GM19351 (cell line): ENCODE measurements at regions not wholly inside any gene's neighbourhood (a gene's known extent, or its start where the extent isn't known, plus 50 kb on each side); places are given as distances from the start of the nearest gene placed in this dataset.
"Not testable (repeated sequence)": the region's sequence is repeated elsewhere in the genome, so short reads cannot be mapped to it uniquely, and the experiment has no call there.

Experiments
- ATAC-seq: cut with Tn5 transposase; IDR thresholded peaks from one replicate; pipeline ENCODE4 v1.9.1; 2021; ENCODE audit warnings: mild to moderate bottlenecking, moderate library complexity; ENCODE audit not compliant: unreplicated experiment

DNA sequence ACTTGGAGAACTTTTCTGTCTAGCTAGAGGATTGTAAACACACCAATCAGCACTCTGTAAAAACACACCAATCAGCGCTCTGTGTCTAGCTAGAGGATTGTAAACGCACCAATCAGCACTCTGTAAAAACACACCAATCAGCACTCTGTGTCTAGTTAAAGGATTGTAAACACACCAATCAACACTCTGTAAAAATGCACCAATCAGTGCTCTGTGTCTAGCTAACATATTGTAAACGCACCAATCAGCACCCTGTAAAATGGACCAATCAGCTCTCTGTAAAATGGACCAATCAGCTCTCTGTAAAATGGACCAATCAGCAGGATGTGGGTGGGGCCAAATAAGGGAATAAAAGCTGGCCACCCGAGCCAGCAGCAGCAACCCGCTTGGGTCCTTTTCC is 91.1 kb upstream of the KRAS start:
- not testable (repeated sequence) for ATAC-seq

DNA sequence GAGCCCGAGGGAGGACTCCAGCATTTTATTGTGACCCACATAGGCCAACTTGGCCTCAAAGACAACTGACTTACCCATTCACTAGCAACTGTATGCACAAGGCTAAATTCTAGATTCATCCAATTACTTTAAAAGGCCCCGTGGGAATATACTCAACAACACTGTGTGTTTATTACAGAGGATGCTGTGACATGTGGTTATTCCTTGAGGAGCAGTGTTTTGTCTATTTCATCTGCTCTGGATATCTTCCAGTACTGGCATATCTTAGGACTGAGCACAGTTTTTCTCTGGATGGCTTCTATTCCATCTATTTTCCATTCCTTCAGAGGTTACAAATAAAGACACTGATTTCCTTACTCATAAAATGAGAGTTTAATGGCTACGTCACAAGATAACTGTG is 87.2 kb upstream of the KRAS start:
- ATAC-seq, result no peak

DNA sequence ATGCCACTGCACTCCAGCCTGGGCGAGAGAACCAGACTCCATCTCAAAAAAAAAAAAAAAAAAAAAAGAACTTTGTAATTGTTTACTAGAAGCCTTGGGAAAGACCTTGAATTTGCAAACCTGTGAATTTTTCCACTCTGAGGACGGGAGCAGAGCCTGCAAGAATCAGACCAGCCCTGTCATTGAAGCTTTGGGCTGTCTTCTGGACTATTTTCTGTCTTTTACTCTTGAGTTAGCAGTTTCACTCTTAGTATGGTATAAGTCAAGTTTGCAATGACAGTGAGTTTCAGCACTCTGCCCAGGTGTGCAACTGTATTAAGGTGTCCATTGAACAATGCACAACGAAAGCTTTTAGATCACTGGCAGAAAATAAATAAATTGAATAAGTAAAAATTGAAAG is 81.4 kb upstream of the KRAS start:
- peak; percentile 89 for ATAC-seq

DNA sequence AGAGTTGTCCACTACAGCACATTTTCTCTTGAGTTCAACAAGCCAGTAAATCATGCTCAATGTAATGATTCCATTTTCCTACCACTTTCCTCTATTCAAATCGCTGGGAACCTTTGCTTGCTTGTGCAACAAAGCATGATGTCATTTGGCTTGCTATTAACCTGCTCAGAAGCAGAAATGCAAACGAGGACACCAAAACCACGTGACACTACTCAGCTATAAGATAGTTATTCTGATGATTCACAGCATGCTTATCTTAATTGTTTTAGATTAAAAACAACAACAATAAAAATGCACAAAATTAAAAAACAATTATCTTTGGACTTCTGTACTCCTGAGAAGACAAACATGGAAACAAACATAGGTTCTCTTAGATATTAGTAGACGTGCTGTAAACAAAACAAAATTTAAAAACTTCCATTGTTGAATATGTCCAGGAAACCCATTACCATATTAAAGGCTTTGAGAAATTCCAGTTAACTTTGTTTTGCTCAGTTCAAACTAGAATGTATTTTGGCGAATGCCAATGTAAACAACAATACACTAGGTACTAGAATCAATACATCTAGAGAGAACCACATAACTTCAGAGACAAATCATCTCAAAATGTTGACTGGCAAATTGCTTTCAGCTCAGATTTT is 77.5 kb upstream of the KRAS start:
- no peak for ATAC-seq

DNA sequence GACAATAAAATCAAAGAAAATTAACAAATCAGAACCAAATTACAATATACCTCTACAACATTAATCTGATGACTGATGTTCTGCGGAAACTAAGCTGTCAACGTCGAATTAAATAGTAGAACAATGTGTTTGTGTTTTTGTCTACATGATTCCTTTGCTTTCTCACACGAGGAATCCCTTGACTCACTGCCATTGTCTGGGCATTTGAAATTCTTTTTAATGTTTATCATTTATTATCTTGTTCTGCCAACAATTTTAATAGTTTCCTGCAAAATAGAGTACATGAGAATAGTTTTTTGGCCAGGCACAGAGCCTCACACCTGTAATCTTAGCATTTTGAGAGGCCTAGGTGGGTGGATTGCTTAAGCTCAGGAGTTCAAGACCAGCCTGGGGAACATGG is 76.6 kb upstream of the KRAS start:
- no peak for ATAC-seq

DNA sequence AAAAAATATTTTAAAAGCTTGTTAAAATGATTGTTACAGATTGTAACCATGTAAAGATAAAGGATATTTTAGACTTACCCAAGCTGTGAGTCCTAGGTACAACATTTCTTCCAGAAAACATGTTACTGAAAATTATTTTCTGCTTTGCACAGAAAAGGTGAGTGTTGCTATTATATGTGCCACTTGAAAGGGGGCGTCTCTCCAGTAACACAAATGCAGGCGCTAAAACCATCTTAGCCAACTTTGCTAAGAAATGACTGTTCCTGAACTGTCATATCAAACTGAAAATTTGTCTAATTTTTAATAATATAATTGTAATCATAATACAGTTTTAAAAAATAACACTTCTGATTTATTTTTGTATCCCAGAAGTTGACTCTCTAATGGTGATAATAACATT is 75.6 kb upstream of the KRAS start:
- ATAC-seq, result no peak

DNA sequence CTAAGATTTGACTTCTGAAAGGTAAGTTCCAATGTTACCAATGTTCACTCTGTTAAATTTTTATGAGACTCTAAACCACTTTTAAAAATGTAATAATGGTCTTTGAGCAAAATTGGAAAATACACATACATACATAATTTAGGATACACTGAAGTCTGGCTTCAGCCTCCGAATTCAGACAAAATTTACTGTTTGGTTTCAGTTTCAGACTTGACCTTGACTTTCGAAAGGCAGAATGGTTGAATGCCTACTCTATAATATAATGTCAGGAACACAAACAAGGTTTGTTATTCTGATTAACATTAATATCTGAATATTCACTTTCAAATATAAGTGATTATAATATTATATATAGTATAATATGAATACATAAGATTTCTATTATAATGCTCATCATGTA is 74.1 kb upstream of the KRAS start:
- ATAC-seq, result no peak

DNA sequence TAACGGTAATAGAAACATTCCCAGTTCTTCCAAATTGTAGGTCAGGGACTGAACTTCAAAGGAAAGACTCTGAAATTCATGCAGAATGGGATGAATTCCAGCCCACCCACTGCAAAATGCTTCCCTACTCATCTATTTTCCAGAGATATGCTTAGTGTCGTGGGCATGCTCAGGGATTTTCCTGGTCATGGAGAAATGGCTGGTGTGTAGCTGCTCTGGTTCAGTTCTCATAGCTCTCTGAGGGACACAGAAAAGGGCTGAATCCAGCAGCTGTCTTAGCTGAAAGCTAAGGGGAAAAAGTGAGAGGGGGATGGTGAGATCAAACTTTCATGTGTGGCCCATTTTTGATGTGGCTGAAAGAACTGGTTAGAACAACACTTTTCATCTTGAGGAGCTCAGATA is 72.9 kb upstream of the KRAS start:
- no peak for ATAC-seq

DNA sequence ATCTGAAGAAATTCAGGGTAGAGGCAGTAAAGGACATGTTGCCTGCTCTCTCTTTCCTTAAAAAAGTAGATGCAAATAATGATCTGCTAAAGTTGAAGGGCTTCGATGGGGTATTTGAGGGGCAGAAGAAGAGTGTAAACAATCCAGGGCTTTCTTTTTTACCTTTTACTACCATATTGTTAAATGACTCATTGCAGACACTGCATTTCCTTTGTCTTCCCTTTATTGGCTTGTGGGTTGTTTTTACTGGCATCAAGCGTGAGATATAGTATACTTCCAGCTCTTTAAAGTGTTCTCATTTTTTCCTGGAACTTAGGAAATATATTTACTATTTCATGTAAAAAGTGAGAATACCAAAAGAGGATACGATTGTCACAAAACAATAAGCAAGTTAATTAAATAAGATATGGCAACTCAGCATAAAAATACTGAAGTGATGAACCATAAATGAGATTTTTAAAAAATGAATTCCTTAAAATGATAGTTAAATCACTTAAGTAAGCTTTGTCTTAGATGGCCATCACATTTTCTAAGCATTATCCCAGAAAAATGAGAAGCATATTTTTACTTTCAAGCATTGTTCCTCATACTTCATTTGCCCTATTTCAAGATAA is 72.3 kb upstream of the KRAS start:
- no peak for ATAC-seq

DNA sequence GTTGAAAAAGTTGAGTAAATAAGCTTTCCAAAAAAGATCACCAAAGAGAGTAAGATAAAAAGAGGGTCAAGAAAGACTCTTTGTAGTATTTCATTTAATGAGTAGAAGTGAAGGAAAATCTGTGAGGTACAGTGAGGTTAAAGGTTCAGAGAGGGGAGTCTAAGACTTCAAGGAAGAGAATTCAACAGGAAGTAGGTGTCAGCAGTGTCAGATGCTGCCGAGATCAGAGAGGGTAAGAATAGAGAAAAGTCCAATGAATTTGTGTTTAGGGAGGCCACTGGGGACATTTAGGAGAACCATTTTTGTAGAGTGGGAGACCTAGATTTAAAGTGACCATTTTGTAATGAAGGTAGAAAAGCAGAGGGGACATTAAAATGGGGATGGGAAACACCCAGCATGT is 71.6 kb upstream of the KRAS start:
- ATAC-seq, result no peak

DNA sequence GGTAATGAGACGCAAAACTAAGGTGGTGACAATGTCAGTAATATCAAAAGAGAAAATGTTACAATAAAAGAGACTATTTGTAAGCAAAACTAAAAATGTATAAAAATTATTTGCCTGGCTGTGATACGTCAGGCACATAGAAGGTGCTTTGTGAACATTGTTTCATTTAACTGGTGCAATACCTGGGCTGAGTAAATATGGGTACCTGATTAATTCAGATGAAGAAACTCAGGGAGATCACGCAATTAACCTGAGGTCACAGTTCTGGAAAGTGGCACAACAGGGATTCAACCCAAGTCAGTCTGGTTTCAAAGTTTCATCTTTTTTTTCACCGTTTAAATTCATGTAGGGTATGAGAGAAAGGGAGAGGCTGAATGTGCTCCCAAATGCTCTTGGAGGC is 71.0 kb upstream of the KRAS start:
- no peak for ATAC-seq

DNA sequence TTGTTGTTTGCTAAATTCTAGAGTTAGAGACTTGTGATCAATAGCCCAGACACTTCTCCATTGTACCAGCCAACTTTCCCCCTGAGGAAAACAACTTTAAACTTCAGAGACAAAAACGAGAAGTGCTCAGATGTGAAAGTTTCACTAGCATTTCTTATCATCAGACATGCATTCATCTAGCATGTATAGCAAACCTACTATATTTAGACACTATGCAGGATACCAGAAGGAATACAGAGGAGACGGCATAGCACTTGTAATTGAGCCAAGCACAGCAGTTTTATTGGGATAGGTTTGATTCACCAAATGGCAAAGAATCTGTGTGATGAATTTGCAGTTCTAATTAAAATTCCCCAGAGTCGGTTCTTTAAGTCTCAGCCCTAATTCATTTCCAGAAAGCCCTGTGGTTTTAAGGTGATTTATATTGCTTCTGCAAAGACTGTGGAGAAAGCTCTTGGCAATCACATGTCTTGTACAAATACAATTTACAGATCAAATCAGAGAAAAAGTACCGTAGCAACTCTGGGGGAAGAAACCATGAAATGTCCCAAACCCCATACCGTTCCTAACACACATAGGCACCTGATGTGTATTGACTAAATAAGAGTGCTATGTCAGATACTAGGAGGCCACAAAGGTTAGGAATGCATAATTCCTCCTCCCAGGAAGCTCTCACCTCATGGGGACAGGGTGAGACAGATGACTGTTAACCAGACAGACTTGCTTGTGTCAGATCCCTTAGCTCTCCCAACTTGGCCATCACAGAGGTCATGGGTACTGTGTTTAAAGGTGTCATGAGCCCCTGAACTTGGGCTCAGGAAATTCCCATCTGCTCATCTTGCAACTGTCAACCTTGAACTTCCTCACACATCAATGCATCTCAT is 69.6 kb upstream of the KRAS start:
- peak; percentile 73 for ATAC-seq

DNA sequence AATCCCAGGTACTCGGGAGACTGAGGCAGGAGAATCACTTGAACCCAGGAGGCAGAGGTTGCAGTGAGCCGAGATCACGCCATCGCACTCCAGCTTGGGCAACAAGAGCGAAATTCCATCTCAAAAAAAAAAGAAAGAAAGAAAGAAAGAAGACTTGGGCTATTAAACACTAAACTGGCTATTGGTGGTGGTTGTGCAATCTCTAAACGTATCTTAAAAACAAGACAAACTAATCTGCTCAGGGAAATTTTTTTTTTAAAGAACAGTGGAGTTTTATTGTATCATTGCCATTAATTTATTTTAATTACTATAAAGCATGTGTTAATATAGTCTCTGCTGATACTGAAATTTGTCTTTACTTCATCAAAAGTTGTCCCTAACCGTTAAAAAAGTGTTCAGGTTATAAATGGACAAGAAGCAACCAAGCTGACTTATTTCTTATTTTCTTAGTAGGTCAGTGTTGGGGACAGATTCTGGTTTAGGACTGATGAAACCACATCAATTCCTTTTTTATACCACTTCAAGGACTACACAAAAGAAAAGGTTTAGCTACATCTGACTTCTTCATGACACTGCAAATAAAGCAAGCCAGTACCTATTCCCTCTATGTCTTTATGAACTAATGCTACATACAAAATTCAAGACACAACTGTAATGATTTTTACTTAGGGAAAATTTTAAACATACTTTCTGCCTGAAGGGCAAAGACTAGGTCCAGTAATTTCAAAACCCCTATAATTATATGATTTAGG is 68.7 kb upstream of the KRAS start:
- no peak for ATAC-seq

DNA sequence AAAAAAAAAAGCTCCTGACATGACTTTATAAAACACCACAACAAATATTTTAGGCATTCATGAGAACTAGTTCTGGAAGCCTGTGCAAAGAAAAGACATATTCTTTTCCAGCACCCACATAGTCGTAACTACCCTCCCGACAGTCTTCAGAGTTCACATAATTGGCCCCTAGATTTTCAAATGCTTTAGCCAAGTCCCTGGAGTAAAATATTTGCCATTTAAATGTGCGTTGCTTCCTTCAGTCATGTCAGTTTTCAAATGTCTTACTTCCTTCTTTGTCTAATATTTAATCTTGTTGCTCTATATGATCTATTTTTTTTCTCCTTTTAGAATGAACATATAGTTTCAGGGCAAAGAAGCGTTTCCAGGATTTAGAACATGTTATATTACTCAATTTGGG is 66.8 kb upstream of the KRAS start:
- ATAC-seq, result no peak

DNA sequence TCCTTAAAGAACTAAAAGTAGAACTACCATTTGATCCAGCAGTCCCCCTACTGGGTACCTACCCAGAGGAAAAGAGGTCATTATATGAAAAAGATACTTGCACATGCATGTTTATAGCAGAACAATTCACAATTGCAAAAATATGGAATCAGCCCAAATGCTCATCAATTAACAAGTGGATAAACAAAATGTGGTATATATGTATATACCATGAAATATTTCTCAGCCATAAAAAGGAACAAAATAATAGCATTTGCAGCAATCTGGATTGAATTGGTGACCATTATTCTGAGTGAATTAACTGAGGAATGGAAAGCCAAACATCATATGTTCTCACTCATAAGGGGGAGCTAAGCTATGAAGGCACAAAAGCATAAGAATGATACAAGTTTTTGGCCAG is 64.7 kb upstream of the KRAS start:
- no peak for ATAC-seq

DNA sequence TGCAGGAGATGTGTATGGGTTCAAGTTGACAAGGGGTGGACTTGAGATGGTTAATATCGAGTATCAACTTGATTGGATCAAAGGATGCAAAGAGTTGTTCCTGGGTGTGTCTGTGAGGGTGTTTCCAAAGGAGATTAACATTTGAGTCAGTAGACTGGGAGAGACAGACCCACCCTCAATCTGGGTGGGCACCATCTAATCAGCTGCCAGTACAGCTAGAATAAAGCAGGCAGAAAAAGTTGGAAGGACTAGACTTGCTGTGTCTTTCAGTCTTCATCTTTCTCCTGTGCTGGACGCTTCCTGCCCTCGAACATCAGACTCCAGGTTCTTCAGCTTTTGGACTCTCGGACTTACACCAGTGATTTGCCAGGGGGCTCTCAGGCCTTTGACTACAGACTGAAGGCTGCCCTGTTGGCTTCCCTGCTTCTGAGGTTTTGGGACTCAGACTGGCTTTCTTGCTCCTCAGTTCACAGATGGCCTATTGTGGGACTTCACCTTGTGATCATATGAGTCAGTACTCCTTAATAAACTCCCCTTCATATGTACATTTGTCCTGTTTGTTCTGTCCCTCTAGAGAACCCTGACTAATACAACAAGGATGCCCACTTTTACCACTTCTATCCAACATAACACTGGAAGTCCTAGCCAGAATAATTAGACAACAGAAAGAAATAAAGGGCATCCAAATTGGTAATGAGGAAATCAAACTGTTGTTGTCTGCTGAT is 62.7 kb upstream of the KRAS start:
- not testable (repeated sequence) for ATAC-seq

DNA sequence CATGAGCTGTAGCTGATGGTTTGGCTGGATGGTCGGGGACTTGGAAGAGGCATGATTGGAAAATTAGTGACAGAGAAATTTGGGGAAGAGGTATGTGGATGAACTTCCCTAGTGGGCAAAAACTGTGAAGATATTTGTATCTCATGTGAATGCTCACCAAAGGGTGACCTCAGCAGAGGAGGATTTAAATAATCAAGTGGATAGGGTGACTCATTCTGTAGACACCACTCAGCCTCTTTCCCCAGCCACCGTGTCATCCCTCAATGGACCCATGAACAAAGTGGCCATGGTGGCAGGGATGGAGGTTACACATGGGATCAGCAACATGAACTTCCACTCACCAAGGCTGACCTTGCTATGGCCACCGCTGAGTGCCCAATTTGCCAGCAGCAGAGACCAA is 60.8 kb upstream of the KRAS start:
- no peak for ATAC-seq

DNA sequence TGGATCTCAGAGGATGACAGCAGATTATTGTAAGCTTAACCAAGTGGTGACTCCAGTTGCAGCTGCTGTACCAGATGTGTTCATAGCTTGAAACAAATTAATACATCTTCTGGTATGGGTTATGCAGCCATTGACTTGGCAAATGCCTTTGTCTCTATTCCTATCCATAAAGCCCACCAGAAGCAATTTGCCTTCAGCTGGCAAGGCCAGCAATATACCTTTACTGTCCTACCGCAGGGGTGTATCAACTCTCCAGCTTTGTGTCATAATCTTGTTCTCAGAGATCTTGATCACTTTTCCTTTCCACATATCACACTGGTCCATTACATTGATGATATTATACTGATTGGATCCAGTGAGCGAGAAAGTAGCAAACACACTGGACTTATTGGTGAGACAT is 59.3 kb upstream of the KRAS start:
- ATAC-seq, result not testable (repeated sequence)

DNA sequence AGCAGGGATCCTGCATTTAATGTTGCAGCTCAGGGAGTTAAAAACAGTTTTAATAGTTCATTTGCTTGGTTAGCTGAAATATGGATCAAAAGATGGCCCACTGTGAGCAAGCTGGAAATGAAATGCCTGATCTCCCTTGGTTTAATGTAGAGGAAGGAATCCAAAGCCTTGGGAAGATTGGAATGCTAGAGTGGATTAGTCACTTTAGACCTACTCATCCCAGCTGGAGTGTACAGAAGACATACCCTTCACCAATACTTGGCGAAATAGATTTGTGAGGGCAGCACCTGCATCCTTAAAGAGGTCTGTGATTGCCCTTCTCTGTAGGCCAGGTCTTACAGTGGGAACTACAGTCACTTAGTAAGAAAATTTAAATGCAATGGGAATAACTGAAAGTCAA is 58.0 kb upstream of the KRAS start:
- ATAC-seq, result no peak

DNA sequence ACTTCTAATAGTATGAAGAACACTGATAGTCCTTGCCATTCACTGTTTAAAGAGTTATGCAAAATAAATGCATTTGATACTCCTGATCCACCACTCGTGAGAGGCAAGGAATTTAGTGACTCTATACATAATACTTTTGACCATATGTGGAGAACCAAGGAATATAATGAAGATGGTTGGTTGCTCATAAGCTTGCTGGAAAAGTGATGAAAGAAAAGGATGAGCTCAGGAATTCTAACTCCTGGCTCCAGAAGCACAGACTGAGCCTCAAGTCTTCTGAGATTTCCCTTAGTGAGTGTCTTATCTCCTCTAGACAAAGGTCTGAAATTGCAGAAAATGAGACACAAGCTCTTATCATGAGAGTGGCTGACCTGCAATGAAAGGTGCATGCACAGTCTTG is 57.1 kb upstream of the KRAS start:
- no peak for ATAC-seq

DNA sequence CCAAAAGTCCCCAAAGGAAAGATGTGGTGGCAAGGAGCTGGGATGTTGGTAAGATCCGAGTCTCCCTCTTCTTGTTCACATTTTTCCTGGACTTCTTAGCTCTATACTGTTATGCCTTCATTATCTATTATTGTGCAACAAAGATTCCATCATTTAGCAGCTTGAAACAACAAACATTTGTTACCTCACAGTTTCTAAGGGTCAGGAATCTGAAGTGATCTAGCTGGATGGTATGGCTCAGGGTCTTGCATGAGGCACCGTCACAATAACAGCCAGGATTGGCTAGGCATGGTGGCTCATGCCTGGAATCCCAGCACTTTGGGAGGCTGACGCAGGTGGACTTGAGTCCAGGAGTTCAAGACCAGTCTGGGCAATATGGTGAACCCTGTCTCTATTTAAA is 51.1 kb upstream of the KRAS start:
- ATAC-seq, result no peak
